Smooth muscle cell (in vitro differentiated cells): ENCODE measurements at regions not wholly inside any gene's neighbourhood (a gene's known extent, or its start where the extent isn't known, plus 50 kb on each side); places are given as distances from the start of the nearest gene placed in this dataset.
A peak's percentile ranks its signal among the peaks of the same experiment; 100 is the strongest.

Experiments
- DNase-seq: peaks from one replicate; lab custom pipeline; 2025; ENCODE audit not compliant: unreplicated experiment; lab: John Stamatoyannopoulos, UW
- H2AFZ ChIP-seq: fragments of 200-600 bp; sonication (generic); 2 replicates; pipeline ENCODE4 v1.6.0; 2016; ENCODE audit warnings: antibody characterized with exemption, low read depth, mild to moderate bottlenecking
- H3F3A ChIP-seq: fragments of 200-600 bp; sonication (generic); 2 replicates; pipeline ENCODE4 v1.6.0; 2017; ENCODE audit warnings: antibody characterized with exemption, low read depth
- H3K27ac ChIP-seq: fragments of 200-600 bp; sonication (generic); 2 replicates; pipeline ENCODE4 v1.5.1; 2016; ENCODE audit warnings: low read depth, mild to moderate bottlenecking
- H3K27me3 ChIP-seq: fragments of 200-600 bp; sonication (generic); 2 replicates; pipeline ENCODE4 v1.6.1; 2016; ENCODE audit warnings: low read depth, mild to moderate bottlenecking
- H3K36me3 ChIP-seq: fragments of 200-600 bp; sonication (generic); 2 replicates; pipeline ENCODE4 v1.5.1; 2016; ENCODE audit warnings: low read depth
- H3K4me1 ChIP-seq: fragments of 200-600 bp; sonication (generic); 2 replicates; pipeline ENCODE4 v1.5.1; 2016; ENCODE audit warnings: low read depth
- H3K4me2 ChIP-seq: fragments of 200-600 bp; sonication (generic); 2 replicates; pipeline ENCODE4 v1.6.0; 2016; ENCODE audit warnings: mild to moderate bottlenecking
- H3K4me3 ChIP-seq: fragments of 200-600 bp; sonication (generic); 2 replicates; pipeline ENCODE4 v1.5.1; 2016; ENCODE audit warnings: mild to moderate bottlenecking
- H3K79me2 ChIP-seq: fragments of 200-600 bp; sonication (generic); 2 replicates; pipeline ENCODE4 v1.6.0; 2016; ENCODE audit warnings: low read depth, mild to moderate bottlenecking
- H3K9ac ChIP-seq: fragments of 200-600 bp; sonication (generic); 2 replicates; pipeline ENCODE4 v1.6.0; 2016; ENCODE audit warnings: low read depth
- H3K9me3 ChIP-seq: fragments of 200-600 bp; sonication (generic); replicated peaks from 2 replicates; pipeline ENCODE4 v1.5.1; 2016; ENCODE audit warnings: low read depth
- H4K20me1 ChIP-seq: fragments of 200-600 bp; sonication (generic); 2 replicates; pipeline ENCODE4 v1.6.0; 2016; ENCODE audit warnings: low read depth
- CTCF ChIP-seq: fragments of 200-600 bp; sonication (generic); IDR thresholded peaks from 2 replicates; pipeline ENCODE4 v1.5.1; 2017; ENCODE audit warnings: borderline replicate concordance, mild to moderate bottlenecking, antibody characterized with exemption; ENCODE audit not compliant: insufficient read depth, poor library complexity, severe bottlenecking
- WGBS: methylation state at CpG from one replicate; pipeline ENCODE4 v1.1.7; 2016; ENCODE audit warnings: low lambda C conversion rate; 5-methylcytosine and 5-hydroxymethylcytosine counted together

GRCh38 chr5:136420168-136420898 is 55.0 kb upstream of the TRPC7 start:
- no peak overlapping the region for H2AFZ ChIP-seq
- H3K4me2 ChIP-seq, result no peak overlapping the region
- H3K4me1 ChIP-seq, result no peaks in the 10 kb centered on the region
- no peaks in the 10 kb centered on the region for H4K20me1 ChIP-seq
- no peak for TF ChIP-seq CTCF
- H3K79me2 ChIP-seq, result no peaks in the 10 kb centered on the region
- 76% methylated on average over 5 of the region's 5 CpGs for WGBS
- H3F3A ChIP-seq, result peaks cover 5% of the 10 kb centered on the region
- no peak overlapping the region for H3K27ac ChIP-seq
- H3K9ac ChIP-seq, result no peak overlapping the region
- no peaks in the 10 kb centered on the region for H3K9me3 ChIP-seq
- no peak for DNase-seq
- H3K4me3 ChIP-seq, result no peak overlapping the region
- no peaks in the 10 kb centered on the region for H3K36me3 ChIP-seq
- H3K27me3 ChIP-seq, result no peaks in the 10 kb centered on the region

GRCh38 chr5:136418301-136418700 is 53.0 kb upstream of the TRPC7 start:
- Histone ChIP-seq H3K27ac (no peak overlapping the region), H3K36me3 (no peaks in the 10 kb centered on the region), H3K27me3 (no peaks in the 10 kb centered on the region), H3K9ac (no peak overlapping the region), H3K4me1 (no peaks in the 10 kb centered on the region), H3F3A (peaks cover 3% of the 10 kb centered on the region), H4K20me1 (no peaks in the 10 kb centered on the region), H3K4me3 (no peak overlapping the region), H3K9me3 (no peaks in the 10 kb centered on the region), H3K79me2 (no peaks in the 10 kb centered on the region), H3K4me2 (no peak overlapping the region), H2AFZ (peak overlapping the region; percentile 50)
- TF ChIP-seq CTCF, result no peak
- DNase-seq, result no peak
- WGBS, result 74% methylated on average over 4 of the region's 4 CpGs
